KMS-11 (cell line): ENCODE measurements at regions not wholly inside any gene's neighbourhood (a gene's known extent, or its start where the extent isn't known, plus 50 kb on each side); places are given as distances from the start of the nearest gene placed in this dataset.

Experiments
- H2AFZ ChIP-seq: fragments of 200-600 bp; sonication (generic); 2 replicates; pipeline ENCODE4 v1.6.1; 2016; ENCODE audit warnings: antibody characterized with exemption, mixed run types, low read depth
- H3K27ac ChIP-seq: fragments of 200-600 bp; sonication (generic); 2 replicates; pipeline ENCODE4 v1.6.1; 2016; ENCODE audit warnings: mild to moderate bottlenecking, mixed run types
- H3K27me3 ChIP-seq: fragments of 200-600 bp; sonication (generic); 2 replicates; pipeline ENCODE4 v1.6.1; 2017; ENCODE audit warnings: mild to moderate bottlenecking, low read depth, mixed run types, moderate library complexity; ENCODE audit not compliant: insufficient read depth
- H3K36me3 ChIP-seq: fragments of 200-600 bp; sonication (generic); 2 replicates; pipeline ENCODE4 v1.6.1; 2017; ENCODE audit warnings: mild to moderate bottlenecking, mixed run types; ENCODE audit not compliant: insufficient read depth
- H3K4me1 ChIP-seq: fragments of 200-600 bp; sonication (generic); 2 replicates; pipeline ENCODE4 v1.6.1; 2016; ENCODE audit warnings: mild to moderate bottlenecking, low read depth, mixed run types; ENCODE audit not compliant: poor library complexity, severe bottlenecking
- H3K4me2 ChIP-seq: fragments of 200-600 bp; sonication (generic); 2 replicates; pipeline ENCODE4 v1.7.0; 2016; ENCODE audit warnings: mild to moderate bottlenecking, mixed run types
- H3K4me3 ChIP-seq: fragments of 200-600 bp; sonication (generic); IDR thresholded peaks from 2 replicates; pipeline ENCODE4 v1.6.1; 2017; ENCODE audit warnings: low read depth, low read length, mixed read lengths; ENCODE audit not compliant: insufficient read depth
- H3K79me2 ChIP-seq: fragments of 200-600 bp; sonication (generic); 2 replicates; pipeline ENCODE4 v1.6.1; 2016; ENCODE audit warnings: low read depth, mixed run types; ENCODE audit not compliant: insufficient read depth
- H3K9ac ChIP-seq: fragments of 200-600 bp; sonication (generic); 2 replicates; pipeline ENCODE4 v1.6.1; 2016; ENCODE audit warnings: mild to moderate bottlenecking, mixed run types
- H4K20me1 ChIP-seq: fragments of 200-600 bp; sonication (generic); 2 replicates; pipeline ENCODE4 v1.6.1; 2016; ENCODE audit warnings: mild to moderate bottlenecking, mixed run types; ENCODE audit not compliant: insufficient read depth
- TF ChIP-seq, protein P1 (sequence below): fragments of 200-600 bp; sonication (generic); conservative IDR thresholded peaks from 2 replicates; pipeline ENCODE4 v1.6.1; 2017; ENCODE audit warnings: low read depth, mild to moderate bottlenecking, antibody characterized with exemption, low read length, moderate library complexity, mixed read lengths

DNA sequence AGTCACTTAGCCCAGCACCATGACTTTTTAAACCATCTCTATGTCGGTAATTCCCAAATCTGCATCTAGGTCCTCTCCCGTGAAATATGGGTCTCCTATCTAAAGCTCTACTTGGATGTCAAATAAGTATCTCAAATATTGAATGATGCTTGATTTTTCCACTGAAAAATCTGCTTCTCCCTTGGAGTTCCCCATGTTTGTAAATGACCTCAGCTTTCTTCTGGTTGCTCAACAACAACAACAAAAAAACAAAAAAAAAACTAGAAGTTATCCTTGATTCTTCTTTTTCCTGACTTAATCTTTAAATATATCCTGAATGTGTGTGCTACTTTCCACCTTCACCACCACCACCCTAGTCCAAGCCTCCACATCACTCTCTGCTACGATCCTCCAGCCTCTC lies 307.5 kb upstream of the UBE2E2 start:
- no peak overlapping the region for H3K9ac ChIP-seq
- TF ChIP-seq, protein P1, sequence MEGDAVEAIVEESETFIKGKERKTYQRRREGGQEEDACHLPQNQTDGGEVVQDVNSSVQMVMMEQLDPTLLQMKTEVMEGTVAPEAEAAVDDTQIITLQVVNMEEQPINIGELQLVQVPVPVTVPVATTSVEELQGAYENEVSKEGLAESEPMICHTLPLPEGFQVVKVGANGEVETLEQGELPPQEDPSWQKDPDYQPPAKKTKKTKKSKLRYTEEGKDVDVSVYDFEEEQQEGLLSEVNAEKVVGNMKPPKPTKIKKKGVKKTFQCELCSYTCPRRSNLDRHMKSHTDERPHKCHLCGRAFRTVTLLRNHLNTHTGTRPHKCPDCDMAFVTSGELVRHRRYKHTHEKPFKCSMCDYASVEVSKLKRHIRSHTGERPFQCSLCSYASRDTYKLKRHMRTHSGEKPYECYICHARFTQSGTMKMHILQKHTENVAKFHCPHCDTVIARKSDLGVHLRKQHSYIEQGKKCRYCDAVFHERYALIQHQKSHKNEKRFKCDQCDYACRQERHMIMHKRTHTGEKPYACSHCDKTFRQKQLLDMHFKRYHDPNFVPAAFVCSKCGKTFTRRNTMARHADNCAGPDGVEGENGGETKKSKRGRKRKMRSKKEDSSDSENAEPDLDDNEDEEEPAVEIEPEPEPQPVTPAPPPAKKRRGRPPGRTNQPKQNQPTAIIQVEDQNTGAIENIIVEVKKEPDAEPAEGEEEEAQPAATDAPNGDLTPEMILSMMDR, result no peak

DNA sequence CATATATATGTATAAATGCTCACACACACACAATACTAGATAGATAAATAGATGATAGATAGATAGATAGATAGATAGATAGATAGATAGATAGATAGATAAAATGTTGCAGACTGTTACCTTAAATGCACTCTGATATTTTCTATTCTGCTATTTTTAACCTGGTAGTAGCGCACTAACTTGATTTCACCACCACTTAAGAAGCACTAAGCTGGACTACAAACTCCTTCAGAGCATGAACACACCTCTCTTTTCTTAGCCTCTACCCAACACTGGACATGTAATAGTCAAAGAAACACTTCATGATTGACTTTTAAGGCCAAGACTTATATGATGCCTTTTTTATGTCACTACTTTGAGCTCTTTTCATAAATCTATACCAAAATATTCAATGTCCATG lies 304.6 kb upstream of the UBE2E2 start:
- no peaks in the 10 kb centered on the region for H4K20me1 ChIP-seq
- no peak overlapping the region for H3K4me2 ChIP-seq
- H3K27me3 ChIP-seq, result no peaks in the 10 kb centered on the region
- H2AFZ ChIP-seq, result no peak overlapping the region
- H3K27ac ChIP-seq, result no peak overlapping the region
- no peaks in the 10 kb centered on the region for H3K79me2 ChIP-seq
- TF ChIP-seq, protein P1, result no peak
- H3K4me1 ChIP-seq, result no peaks in the 10 kb centered on the region
- H3K9ac ChIP-seq, result no peak overlapping the region
- no peak overlapping the region for H3K4me3 ChIP-seq
- no peaks in the 10 kb centered on the region for H3K36me3 ChIP-seq

More for the DNA sequence above, 307.5 kb upstream of the UBE2E2 start:
- Histone ChIP-seq H3K27ac (no peak overlapping the region), H3K4me2 (no peak overlapping the region), H2AFZ (no peak overlapping the region), H3K4me3 (no peak overlapping the region), H3K27me3 (no peaks in the 10 kb centered on the region), H3K36me3 (no peaks in the 10 kb centered on the region), H4K20me1 (no peaks in the 10 kb centered on the region), H3K79me2 (no peaks in the 10 kb centered on the region), H3K4me1 (no peaks in the 10 kb centered on the region)

DNA sequence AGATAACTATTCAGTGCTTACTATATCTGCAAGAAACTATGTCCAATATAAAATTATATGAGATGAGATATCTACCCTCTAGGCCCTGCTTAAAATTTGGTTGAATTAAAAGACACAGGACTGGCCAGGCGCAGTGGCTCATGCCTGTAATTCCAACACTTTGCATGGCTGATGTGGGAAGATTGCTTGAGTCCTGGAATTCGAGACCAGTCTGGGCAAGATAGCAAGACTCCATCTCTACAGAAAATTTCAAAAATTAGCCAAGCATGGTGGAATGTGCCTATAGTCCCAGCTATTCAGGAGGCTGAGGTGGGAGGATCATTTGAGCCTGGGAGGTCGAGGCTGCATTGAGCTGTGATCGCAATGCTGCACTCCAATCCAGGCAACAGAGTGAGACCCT lies 303.7 kb upstream of the UBE2E2 start:
- H3K36me3 ChIP-seq, result no peaks in the 10 kb centered on the region
- no peak overlapping the region for H2AFZ ChIP-seq
- no peak overlapping the region for H3K4me3 ChIP-seq
- TF ChIP-seq, protein P1, result no peak
- H3K4me2 ChIP-seq, result no peak overlapping the region
- H4K20me1 ChIP-seq, result no peaks in the 10 kb centered on the region
- H3K27ac ChIP-seq, result no peak overlapping the region
- no peaks in the 10 kb centered on the region for H3K4me1 ChIP-seq
- H3K27me3 ChIP-seq, result no peaks in the 10 kb centered on the region
- no peaks in the 10 kb centered on the region for H3K79me2 ChIP-seq
- H3K9ac ChIP-seq, result no peak overlapping the region

DNA sequence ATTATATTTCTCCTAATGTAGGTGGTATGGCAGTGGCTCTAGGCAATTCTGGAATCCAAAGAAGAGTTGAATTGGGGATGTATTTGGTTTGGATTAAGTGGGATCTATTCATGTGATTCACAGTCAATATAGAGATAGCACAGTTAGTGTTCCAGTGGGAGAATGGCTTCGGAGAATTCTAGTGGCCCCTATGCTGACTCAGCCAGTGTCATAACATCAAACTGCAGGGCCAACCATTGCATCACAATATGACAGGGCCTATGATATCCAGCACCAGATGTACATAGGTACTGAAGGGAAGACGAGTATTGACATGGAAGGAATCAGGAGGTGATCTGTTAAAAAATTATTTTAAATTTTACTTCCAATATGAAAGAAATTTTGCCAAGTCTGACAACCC lies 302.8 kb upstream of the UBE2E2 start:
- Histone ChIP-seq H3K4me3 (no peak overlapping the region), H3K36me3 (no peaks in the 10 kb centered on the region), H3K4me2 (no peak overlapping the region), H4K20me1 (no peaks in the 10 kb centered on the region), H3K27me3 (no peaks in the 10 kb centered on the region), H3K9ac (no peak overlapping the region), H3K79me2 (no peaks in the 10 kb centered on the region), H3K4me1 (no peaks in the 10 kb centered on the region), H2AFZ (no peak overlapping the region), H3K27ac (no peak overlapping the region)
- TF ChIP-seq, protein P1, result no peak
